GM23338 (cell line): ENCODE measurements at regions not wholly inside any gene's neighbourhood (a gene's known extent, or its start where the extent isn't known, plus 50 kb on each side); places are given as distances from the start of the nearest gene placed in this dataset.

Experiments used
- ATAC-seq: fragments of 200-7000 bp; cut with Tn5 transposase; 3 replicates; pipeline ENCODE4 v1.9.1; 2020
- DNase-seq: peaks from one replicate; pipeline ENCODE4 v3.0.0-alpha.2; 2015; ENCODE audit warnings: low spot score
- H2AFZ ChIP-seq: fragments of 200-600 bp; sonication (generic); 2 replicates; pipeline ENCODE4 v1.8.0; 2016; ENCODE audit warnings: antibody characterized with exemption, mild to moderate bottlenecking, moderate library complexity
- H3F3A ChIP-seq: fragments of 200-600 bp; sonication (generic); replicated peaks from 2 replicates; pipeline ENCODE4 v1.8.0; 2017; ENCODE audit warnings: antibody characterized with exemption, mixed run types, low read depth
- H3K27ac ChIP-seq: fragments of 200-600 bp; sonication (generic); 2 replicates; pipeline ENCODE4 v1.6.1; 2016; ENCODE audit warnings: low read depth
- H3K27me3 ChIP-seq: fragments of 200-600 bp; sonication (generic); 2 replicates; pipeline ENCODE4 v1.8.0; 2016; ENCODE audit warnings: mild to moderate bottlenecking, mixed run types, moderate library complexity; ENCODE audit not compliant: insufficient read depth
- H3K36me3 ChIP-seq: fragments of 200-600 bp; sonication (generic); 2 replicates; pipeline ENCODE4 v1.8.0; 2016; ENCODE audit warnings: mild to moderate bottlenecking; ENCODE audit not compliant: insufficient read depth
- H3K4me1 ChIP-seq: fragments of 200-600 bp; sonication (generic); 2 replicates; pipeline ENCODE4 v1.8.0; 2016; ENCODE audit warnings: mild to moderate bottlenecking, moderate library complexity; ENCODE audit not compliant: insufficient read depth
- H3K4me2 ChIP-seq: fragments of 200-600 bp; sonication (generic); 2 replicates; pipeline ENCODE4 v1.7.1; 2017; ENCODE audit warnings: mixed run types
- H3K4me3 ChIP-seq: fragments of 200-600 bp; sonication (generic); 2 replicates; pipeline ENCODE4 v1.6.1; 2016; ENCODE audit warnings: mixed run types
- H3K79me2 ChIP-seq: fragments of 200-600 bp; sonication (generic); replicated peaks from 2 replicates; pipeline ENCODE4 v1.8.0; 2017; ENCODE audit warnings: mild to moderate bottlenecking; ENCODE audit not compliant: insufficient read depth
- H3K9me2 ChIP-seq: fragments of 200-600 bp; sonication (generic); 2 replicates; pipeline ENCODE4 v1.8.0; 2017; ENCODE audit not compliant: insufficient read depth
- H4K20me1 ChIP-seq: fragments of 200-600 bp; sonication (generic); replicated peaks from 2 replicates; pipeline ENCODE4 v1.8.0; 2017; ENCODE audit warnings: mild to moderate bottlenecking; ENCODE audit not compliant: insufficient read depth
- H3K27ac Mint-ChIP-seq: 2 replicates; pipeline ENCODE4 v1.8.0; 2020; ENCODE audit warnings: inconsistent platforms, mild to moderate bottlenecking, moderate library complexity, mixed read lengths
- H3K27me3 Mint-ChIP-seq: 3 replicates; pipeline ENCODE4 v1.8.0; 2022; ENCODE audit warnings: low read depth, mild to moderate bottlenecking, moderate library complexity, mixed read lengths, inconsistent platforms; ENCODE audit not compliant: insufficient read depth, poor library complexity
- H3K36me3 Mint-ChIP-seq: 3 replicates; pipeline ENCODE4 v1.8.0; 2021; ENCODE audit warnings: low read depth, mild to moderate bottlenecking, inconsistent platforms, moderate library complexity, mixed read lengths
- H3K4me1 Mint-ChIP-seq: 3 replicates; pipeline ENCODE4 v1.8.0; 2020; ENCODE audit warnings: mild to moderate bottlenecking, inconsistent platforms, mixed read lengths
- H3K4me3 Mint-ChIP-seq: 3 replicates; pipeline ENCODE4 v1.8.0; 2021; ENCODE audit warnings: moderate library complexity, mild to moderate bottlenecking, inconsistent platforms, mixed read lengths
- H3K9me3 Mint-ChIP-seq: 3 replicates; pipeline ENCODE4 v1.8.0; 2020; ENCODE audit warnings: moderate library complexity, mild to moderate bottlenecking, inconsistent platforms, mixed read lengths
- CREB1 ChIP-seq: fragments of 250-450 bp; sonication (Bioruptor Pico); IDR thresholded peaks from 2 replicates; pipeline ENCODE4 v1.5.0; 2020; ENCODE audit warnings: low read depth, mild to moderate bottlenecking, moderate library complexity
- EZH2 ChIP-seq: fragments of 200-600 bp; sonication (generic); IDR thresholded peaks from one replicate; pipeline ENCODE4 v1.8.0; 2017; ENCODE audit warnings: antibody characterized with exemption, mild to moderate bottlenecking, low read depth; ENCODE audit not compliant: unreplicated experiment
- EZH2phosphoT487 ChIP-seq: fragments of 200-600 bp; sonication (generic); IDR thresholded peaks from one replicate; pipeline ENCODE4 v1.8.1; 2018; ENCODE audit warnings: antibody characterized with exemption; ENCODE audit not compliant: unreplicated experiment
- JUNB ChIP-seq: IDR thresholded peaks from one replicate; pipeline ENCODE4 v1.6.1; 2016; ENCODE audit warnings: antibody characterized with exemption; ENCODE audit not compliant: unreplicated experiment
- NANOG ChIP-seq: IDR thresholded peaks from 2 replicates; pipeline ENCODE4 v1.6.1; 2016; ENCODE audit warnings: antibody characterized with exemption, borderline replicate concordance
- POLR2AphosphoS5 ChIP-seq: IDR thresholded peaks from 2 replicates; pipeline ENCODE4 v1.6.1; 2016; ENCODE audit warnings: antibody characterized with exemption, low read depth
- STAT1 ChIP-seq: IDR thresholded peaks from one replicate; pipeline ENCODE4 v1.6.1; 2016; ENCODE audit warnings: antibody characterized with exemption; ENCODE audit not compliant: unreplicated experiment
- ZNF114 ChIP-seq: fragments of 250-450 bp; sonication (Bioruptor Pico); IDR thresholded peaks from 2 replicates; pipeline ENCODE4 v1.5.0; 2020; ENCODE audit warnings: mild to moderate bottlenecking, moderate library complexity
- ZNF331 ChIP-seq: fragments of 250-450 bp; sonication (Bioruptor Pico); IDR thresholded peaks from 2 replicates; pipeline ENCODE4 v1.5.0; 2020; ENCODE audit warnings: low read depth, mild to moderate bottlenecking, moderate library complexity
- TF ChIP-seq, protein P1 (sequence below), 2 experiments: fragments of 200-600 bp in 1 of 2; sonication (generic) in 1 of 2; conservative IDR thresholded peaks; 2 replicates each; pipeline versions ENCODE4 v1.5.1 to v1.6.1; 2016 to 2017; ENCODE audit warnings: antibody characterized with exemption in 2 of 2, low read depth in 2 of 2, mild to moderate bottlenecking in 2 of 2, moderate library complexity in 1 of 2
- TF ChIP-seq, protein P2 (sequence below): IDR thresholded peaks from one replicate; pipeline ENCODE4 v1.6.1; 2018; ENCODE audit warnings: antibody characterized with exemption; ENCODE audit not compliant: unreplicated experiment
- TF ChIP-seq, protein P3 (sequence below): fragments of 250-450 bp; sonication (Bioruptor Pico); IDR thresholded peaks from 2 replicates; pipeline ENCODE4 v1.5.0; 2020; ENCODE audit warnings: mild to moderate bottlenecking, moderate library complexity

DNA sequence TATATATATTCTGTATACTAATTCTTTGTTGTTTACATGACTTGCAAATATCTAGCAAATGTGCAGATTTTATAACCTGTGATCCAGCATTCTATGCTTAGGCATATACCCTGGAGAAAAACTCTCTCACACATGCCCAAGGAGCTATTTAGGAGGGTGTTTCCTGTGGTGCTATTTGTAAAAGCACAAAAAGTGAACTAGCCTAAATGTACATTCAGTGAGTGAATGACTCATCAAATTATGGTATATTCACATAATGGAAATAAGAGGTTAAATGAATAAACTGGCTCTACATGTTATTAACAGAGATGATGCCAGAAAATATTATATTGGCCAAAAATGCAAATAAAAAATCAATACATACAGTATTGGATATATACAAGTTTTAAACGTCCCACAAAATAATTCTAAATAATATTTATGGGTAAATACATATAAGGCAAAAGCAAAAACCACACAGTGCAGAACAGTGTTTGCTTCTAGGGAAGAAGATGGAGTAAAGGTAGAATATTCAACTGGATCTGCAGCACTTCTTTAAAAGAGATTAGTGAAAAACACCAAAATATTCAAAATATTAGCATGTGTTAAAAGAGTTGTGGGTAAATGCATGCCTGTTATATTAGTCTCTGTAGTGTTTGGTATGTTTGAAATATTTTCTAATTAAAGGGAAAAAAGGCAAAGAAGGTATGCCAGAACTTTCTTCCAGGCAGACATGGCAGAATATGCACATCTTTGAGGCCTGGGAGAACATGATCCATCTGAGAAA, 344.7 kb downstream of the KLF5 start:
- DNase-seq = no peak
- Histone ChIP-seq H3F3A (no peaks in the 10 kb centered on the region), H3K27ac (no peak overlapping the region), H3K4me3 (no peak overlapping the region), H3K9me2 (peaks cover 9% of the 10 kb centered on the region; the same call in 1 of the 2 replicates), H4K20me1 (no peaks in the 10 kb centered on the region), H3K4me2 (no peak overlapping the region), H2AFZ (no peak overlapping the region), H3K27me3 (no peaks in the 10 kb centered on the region), H3K4me1 (peaks cover 10% of the 10 kb centered on the region; the same call in 1 of the 2 replicates), H3K36me3 (no peaks in the 10 kb centered on the region), H3K79me2 (no peaks in the 10 kb centered on the region)
- no peak overlapping the region for H3K4me3 Mint-ChIP-seq
- no peak for TF ChIP-seq EZH2phosphoT487
- no peak for TF ChIP-seq JUNB
- no peak for TF ChIP-seq CREB1
- TF ChIP-seq POLR2AphosphoS5 = no peak
- no peak for TF ChIP-seq ZNF331 (CRISPR knock-in tag)
- TF ChIP-seq NANOG = no peak
- no peak for TF ChIP-seq EZH2
- TF ChIP-seq, protein P1, sequence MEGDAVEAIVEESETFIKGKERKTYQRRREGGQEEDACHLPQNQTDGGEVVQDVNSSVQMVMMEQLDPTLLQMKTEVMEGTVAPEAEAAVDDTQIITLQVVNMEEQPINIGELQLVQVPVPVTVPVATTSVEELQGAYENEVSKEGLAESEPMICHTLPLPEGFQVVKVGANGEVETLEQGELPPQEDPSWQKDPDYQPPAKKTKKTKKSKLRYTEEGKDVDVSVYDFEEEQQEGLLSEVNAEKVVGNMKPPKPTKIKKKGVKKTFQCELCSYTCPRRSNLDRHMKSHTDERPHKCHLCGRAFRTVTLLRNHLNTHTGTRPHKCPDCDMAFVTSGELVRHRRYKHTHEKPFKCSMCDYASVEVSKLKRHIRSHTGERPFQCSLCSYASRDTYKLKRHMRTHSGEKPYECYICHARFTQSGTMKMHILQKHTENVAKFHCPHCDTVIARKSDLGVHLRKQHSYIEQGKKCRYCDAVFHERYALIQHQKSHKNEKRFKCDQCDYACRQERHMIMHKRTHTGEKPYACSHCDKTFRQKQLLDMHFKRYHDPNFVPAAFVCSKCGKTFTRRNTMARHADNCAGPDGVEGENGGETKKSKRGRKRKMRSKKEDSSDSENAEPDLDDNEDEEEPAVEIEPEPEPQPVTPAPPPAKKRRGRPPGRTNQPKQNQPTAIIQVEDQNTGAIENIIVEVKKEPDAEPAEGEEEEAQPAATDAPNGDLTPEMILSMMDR (conservative IDR thresholded peaks at IDR 0.05; ENCODE audit: low read depth in 2 of 2) = no peak
- TF ChIP-seq STAT1 = no peak
- no peak for TF ChIP-seq ZNF114 (CRISPR knock-in tag)
- TF ChIP-seq, protein P2, sequence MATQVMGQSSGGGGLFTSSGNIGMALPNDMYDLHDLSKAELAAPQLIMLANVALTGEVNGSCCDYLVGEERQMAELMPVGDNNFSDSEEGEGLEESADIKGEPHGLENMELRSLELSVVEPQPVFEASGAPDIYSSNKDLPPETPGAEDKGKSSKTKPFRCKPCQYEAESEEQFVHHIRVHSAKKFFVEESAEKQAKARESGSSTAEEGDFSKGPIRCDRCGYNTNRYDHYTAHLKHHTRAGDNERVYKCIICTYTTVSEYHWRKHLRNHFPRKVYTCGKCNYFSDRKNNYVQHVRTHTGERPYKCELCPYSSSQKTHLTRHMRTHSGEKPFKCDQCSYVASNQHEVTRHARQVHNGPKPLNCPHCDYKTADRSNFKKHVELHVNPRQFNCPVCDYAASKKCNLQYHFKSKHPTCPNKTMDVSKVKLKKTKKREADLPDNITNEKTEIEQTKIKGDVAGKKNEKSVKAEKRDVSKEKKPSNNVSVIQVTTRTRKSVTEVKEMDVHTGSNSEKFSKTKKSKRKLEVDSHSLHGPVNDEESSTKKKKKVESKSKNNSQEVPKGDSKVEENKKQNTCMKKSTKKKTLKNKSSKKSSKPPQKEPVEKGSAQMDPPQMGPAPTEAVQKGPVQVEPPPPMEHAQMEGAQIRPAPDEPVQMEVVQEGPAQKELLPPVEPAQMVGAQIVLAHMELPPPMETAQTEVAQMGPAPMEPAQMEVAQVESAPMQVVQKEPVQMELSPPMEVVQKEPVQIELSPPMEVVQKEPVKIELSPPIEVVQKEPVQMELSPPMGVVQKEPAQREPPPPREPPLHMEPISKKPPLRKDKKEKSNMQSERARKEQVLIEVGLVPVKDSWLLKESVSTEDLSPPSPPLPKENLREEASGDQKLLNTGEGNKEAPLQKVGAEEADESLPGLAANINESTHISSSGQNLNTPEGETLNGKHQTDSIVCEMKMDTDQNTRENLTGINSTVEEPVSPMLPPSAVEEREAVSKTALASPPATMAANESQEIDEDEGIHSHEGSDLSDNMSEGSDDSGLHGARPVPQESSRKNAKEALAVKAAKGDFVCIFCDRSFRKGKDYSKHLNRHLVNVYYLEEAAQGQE = no peak
- TF ChIP-seq, protein P3, sequence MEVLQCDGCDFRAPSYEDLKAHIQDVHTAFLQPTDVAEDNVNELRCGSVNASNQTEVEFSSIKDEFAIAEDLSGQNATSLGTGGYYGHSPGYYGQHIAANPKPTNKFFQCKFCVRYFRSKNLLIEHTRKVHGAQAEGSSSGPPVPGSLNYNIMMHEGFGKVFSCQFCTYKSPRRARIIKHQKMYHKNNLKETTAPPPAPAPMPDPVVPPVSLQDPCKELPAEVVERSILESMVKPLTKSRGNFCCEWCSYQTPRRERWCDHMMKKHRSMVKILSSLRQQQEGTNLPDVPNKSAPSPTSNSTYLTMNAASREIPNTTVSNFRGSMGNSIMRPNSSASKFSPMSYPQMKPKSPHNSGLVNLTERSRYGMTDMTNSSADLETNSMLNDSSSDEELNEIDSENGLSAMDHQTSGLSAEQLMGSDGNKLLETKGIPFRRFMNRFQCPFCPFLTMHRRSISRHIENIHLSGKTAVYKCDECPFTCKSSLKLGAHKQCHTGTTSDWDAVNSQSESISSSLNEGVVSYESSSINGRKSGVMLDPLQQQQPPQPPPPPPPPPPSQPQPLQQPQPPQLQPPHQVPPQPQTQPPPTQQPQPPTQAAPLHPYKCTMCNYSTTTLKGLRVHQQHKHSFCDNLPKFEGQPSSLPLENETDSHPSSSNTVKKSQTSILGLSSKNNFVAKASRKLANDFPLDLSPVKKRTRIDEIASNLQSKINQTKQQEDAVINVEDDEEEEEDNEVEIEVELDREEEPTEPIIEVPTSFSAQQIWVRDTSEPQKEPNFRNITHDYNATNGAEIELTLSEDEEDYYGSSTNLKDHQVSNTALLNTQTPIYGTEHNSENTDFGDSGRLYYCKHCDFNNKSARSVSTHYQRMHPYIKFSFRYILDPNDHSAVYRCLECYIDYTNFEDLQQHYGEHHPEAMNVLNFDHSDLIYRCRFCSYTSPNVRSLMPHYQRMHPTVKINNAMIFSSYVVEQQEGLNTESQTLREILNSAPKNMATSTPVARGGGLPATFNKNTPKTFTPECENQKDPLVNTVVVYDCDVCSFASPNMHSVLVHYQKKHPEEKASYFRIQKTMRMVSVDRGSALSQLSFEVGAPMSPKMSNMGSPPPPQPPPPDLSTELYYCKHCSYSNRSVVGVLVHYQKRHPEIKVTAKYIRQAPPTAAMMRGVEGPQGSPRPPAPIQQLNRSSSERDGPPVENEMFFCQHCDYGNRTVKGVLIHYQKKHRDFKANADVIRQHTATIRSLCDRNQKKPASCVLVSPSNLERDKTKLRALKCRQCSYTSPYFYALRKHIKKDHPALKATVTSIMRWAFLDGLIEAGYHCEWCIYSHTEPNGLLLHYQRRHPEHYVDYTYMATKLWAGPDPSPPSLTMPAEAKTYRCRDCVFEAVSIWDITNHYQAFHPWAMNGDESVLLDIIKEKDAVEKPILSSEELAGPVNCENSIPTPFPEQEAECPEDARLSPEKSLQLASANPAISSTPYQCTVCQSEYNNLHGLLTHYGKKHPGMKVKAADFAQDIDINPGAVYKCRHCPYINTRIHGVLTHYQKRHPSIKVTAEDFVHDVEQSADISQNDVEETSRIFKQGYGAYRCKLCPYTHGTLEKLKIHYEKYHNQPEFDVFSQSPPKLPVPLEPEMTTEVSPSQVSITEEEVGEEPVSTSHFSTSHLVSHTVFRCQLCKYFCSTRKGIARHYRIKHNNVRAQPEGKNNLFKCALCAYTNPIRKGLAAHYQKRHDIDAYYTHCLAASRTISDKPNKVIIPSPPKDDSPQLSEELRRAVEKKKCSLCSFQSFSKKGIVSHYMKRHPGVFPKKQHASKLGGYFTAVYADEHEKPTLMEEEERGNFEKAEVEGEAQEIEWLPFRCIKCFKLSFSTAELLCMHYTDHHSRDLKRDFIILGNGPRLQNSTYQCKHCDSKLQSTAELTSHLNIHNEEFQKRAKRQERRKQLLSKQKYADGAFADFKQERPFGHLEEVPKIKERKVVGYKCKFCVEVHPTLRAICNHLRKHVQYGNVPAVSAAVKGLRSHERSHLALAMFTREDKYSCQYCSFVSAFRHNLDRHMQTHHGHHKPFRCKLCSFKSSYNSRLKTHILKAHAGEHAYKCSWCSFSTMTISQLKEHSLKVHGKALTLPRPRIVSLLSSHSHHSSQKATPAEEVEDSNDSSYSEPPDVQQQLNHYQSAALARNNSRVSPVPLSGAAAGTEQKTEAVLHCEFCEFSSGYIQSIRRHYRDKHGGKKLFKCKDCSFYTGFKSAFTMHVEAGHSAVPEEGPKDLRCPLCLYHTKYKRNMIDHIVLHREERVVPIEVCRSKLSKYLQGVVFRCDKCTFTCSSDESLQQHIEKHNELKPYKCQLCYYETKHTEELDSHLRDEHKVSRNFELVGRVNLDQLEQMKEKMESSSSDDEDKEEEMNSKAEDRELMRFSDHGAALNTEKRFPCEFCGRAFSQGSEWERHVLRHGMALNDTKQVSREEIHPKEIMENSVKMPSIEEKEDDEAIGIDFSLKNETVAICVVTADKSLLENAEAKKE = no peak
- ATAC-seq = no peak
- H3K4me1 Mint-ChIP-seq = peaks cover 12% of the 10 kb centered on the region
- no peaks in the 10 kb centered on the region for H3K36me3 Mint-ChIP-seq
- H3K27ac Mint-ChIP-seq = no peak overlapping the region
- no peaks in the 10 kb centered on the region for H3K9me3 Mint-ChIP-seq
- H3K27me3 Mint-ChIP-seq = no peaks in the 10 kb centered on the region
